Mammary epithelial cell (primary cell): ENCODE measurements at regions not wholly inside any gene's neighbourhood (a gene's known extent, or its start where the extent isn't known, plus 50 kb on each side); places are given as distances from the start of the nearest gene placed in this dataset.

Experiments used
- CTCF ChIP-seq, 2 donors: IDR thresholded peaks in 1 of 2; conservative IDR thresholded peaks in 1 of 2; 2 replicates each; pipeline ENCODE4 v1.5.1; 2011 to 2012; ENCODE audit warnings: inconsistent platforms in 2 of 2, low read length in 2 of 2, mild to moderate bottlenecking in 2 of 2, control low read depth in 1 of 2, low read depth in 1 of 2; ENCODE audit not compliant: insufficient read depth in 1 of 2; ENCODE audit errors: extremely low read depth in 1 of 2
- EZH2 ChIP-seq: IDR thresholded peaks from 2 replicates; pipeline ENCODE4 v1.6.1; 2012; ENCODE audit warnings: low read length, inconsistent platforms, borderline replicate concordance

GRCh38 chr11:25925359-25925758, 406.6 kb upstream of the ANO3 start:
- TF ChIP-seq CTCF (conservative IDR thresholded peaks at IDR 0.05 in 1 of 2, IDR thresholded peaks at IDR 0.05 in 1 of 2; ENCODE audit: extremely low read depth in 1 of 2, insufficient read depth in 1 of 2, low read depth in 1 of 2, low read length in 2 of 2) (no peak), EZH2 (no peak)
